Activated naive CD4-positive, alpha-beta T cell (primary cell): ENCODE measurements at regions not wholly inside any gene's neighbourhood (a gene's known extent, or its start where the extent isn't known, plus 50 kb on each side); places are given as distances from the start of the nearest gene placed in this dataset.
"Not testable (repeated sequence)": the region's sequence is repeated elsewhere in the genome, so short reads cannot be mapped to it uniquely, and the experiment has no call there.

Experiments
- DNase-seq, 4 experiments: peaks; one replicate each; lab custom pipeline; 2025; lab: John Stamatoyannopoulos, UW

GRCh38 chr3:159872374-159873109 is 116.1 kb upstream of the IL12A start:
- no peak for DNase-seq

- DNase-seq, result no peak
Observed at GRCh38 chr3:159875116-159875515, 113.5 kb upstream of the IL12A start.

GRCh38 chr3:159877924-159878323 is 110.7 kb upstream of the IL12A start:
- DNase-seq, result no peak

- no peak for DNase-seq
Observed at GRCh38 chr3:159879146-159879545, 109.5 kb upstream of the IL12A start.

GRCh38 chr3:159879598-159879997 is 109.0 kb upstream of the IL12A start:
- DNase-seq, result no peak

GRCh38 chr3:159881208-159881607 is 107.4 kb upstream of the IL12A start:
- DNase-seq, result no peak

- no peak for DNase-seq
Observed at GRCh38 chr3:159881828-159882309, 106.8 kb upstream of the IL12A start.

GRCh38 chr3:159882367-159882766 is 106.3 kb upstream of the IL12A start:
- DNase-seq, result no peak

GRCh38 chr3:159882790-159883779 is 105.5 kb upstream of the IL12A start:
- no peak for DNase-seq

- no peak for DNase-seq
Observed at GRCh38 chr3:159884661-159885402, 103.8 kb upstream of the IL12A start.

- DNase-seq, result no peak
Observed at GRCh38 chr3:159886050-159886449, 102.6 kb upstream of the IL12A start.

GRCh38 chr3:159886530-159886929 is 102.1 kb upstream of the IL12A start:
- not testable (repeated sequence) for DNase-seq

GRCh38 chr3:159887168-159887567 is 101.5 kb upstream of the IL12A start:
- no peak for DNase-seq

- DNase-seq, result no peak
Observed at GRCh38 chr3:159887911-159888310, 100.7 kb upstream of the IL12A start.

- DNase-seq, result no peak
Observed at GRCh38 chr3:159892171-159892795, 96.4 kb upstream of the IL12A start.

GRCh38 chr3:159892801-159893200 is 95.8 kb upstream of the IL12A start:
- DNase-seq, result no peak

- DNase-seq, result no peak
Observed at GRCh38 chr3:159894386-159894785, 94.2 kb upstream of the IL12A start.

GRCh38 chr3:159895430-159895829 is 93.2 kb upstream of the IL12A start:
- no peak for DNase-seq

- DNase-seq, result no peak
Observed at GRCh38 chr3:159896543-159896942, 92.1 kb upstream of the IL12A start.

- DNase-seq, result no peak
Observed at GRCh38 chr3:159897331-159898075, 91.1 kb upstream of the IL12A start.

GRCh38 chr3:159898147-159898546 is 90.5 kb upstream of the IL12A start:
- no peak for DNase-seq
